Endothelial cell (in vitro differentiated cells): ENCODE measurements at regions not wholly inside any gene's neighbourhood (a gene's known extent, or its start where the extent isn't known, plus 50 kb on each side); places are given as distances from the start of the nearest gene placed in this dataset.

Experiments
- DNase-seq: peaks from one replicate; pipeline ENCODE4 v3.0.0; 2021; ENCODE audit warnings: low spot score
- H3K27ac Mint-ChIP-seq: one replicate; pipeline ENCODE4 v1.8.0; 2021; ENCODE audit warnings: mixed read lengths, inconsistent platforms; ENCODE audit not compliant: unreplicated experiment
- H3K27me3 Mint-ChIP-seq: one replicate; pipeline ENCODE4 v1.8.0; 2021; ENCODE audit warnings: mild to moderate bottlenecking, moderate library complexity, mixed read lengths, inconsistent platforms; ENCODE audit not compliant: unreplicated experiment
- H3K36me3 Mint-ChIP-seq: one replicate; pipeline ENCODE4 v1.8.0; 2021; ENCODE audit warnings: mild to moderate bottlenecking, low read depth, mixed read lengths, inconsistent platforms; ENCODE audit not compliant: unreplicated experiment
- H3K4me1 Mint-ChIP-seq: one replicate; pipeline ENCODE4 v1.8.0; 2021; ENCODE audit warnings: mild to moderate bottlenecking, mixed read lengths, inconsistent platforms; ENCODE audit not compliant: unreplicated experiment
- H3K4me3 Mint-ChIP-seq: one replicate; pipeline ENCODE4 v1.8.0; 2021; ENCODE audit warnings: mild to moderate bottlenecking, mixed read lengths, inconsistent platforms; ENCODE audit not compliant: unreplicated experiment
- H3K9me3 Mint-ChIP-seq: one replicate; pipeline ENCODE4 v1.8.0; 2021; ENCODE audit warnings: mixed read lengths, inconsistent platforms; ENCODE audit not compliant: unreplicated experiment
- CTCF ChIP-seq: fragments of 200-600 bp; sonication (generic); IDR thresholded peaks from one replicate; pipeline ENCODE4 v1.5.0; 2021; ENCODE audit warnings: antibody characterized with exemption; ENCODE audit not compliant: unreplicated experiment

DNA sequence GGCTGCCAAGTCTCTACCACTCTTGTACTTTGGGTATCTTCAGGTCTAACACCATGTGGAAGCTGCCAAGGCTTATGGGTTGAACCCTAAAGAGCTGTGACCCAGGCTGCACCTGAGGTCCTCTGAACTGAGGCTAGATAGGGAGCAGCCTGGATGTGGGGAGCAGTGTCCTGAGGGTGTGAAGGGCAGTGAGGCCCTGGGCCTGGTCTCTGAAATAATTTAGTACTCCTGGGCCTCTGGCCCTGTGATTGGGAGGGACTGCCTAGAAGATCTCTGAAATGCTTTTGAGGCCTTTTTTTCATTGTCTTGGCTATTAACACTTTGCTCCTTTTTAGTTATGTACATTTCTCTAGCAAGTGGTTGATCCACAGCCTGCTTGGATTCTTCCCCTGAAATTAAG is 847.2 kb upstream of the B3GALT2 start:
- no peak overlapping the region for H3K27ac Mint-ChIP-seq
- no peaks in the 10 kb centered on the region for H3K9me3 Mint-ChIP-seq
- TF ChIP-seq CTCF: no peak
- no peaks in the 10 kb centered on the region for H3K27me3 Mint-ChIP-seq
- H3K4me1 Mint-ChIP-seq: no peaks in the 10 kb centered on the region
- H3K36me3 Mint-ChIP-seq: no peaks in the 10 kb centered on the region
- DNase-seq: no peak
- H3K4me3 Mint-ChIP-seq: no peak overlapping the region

DNA sequence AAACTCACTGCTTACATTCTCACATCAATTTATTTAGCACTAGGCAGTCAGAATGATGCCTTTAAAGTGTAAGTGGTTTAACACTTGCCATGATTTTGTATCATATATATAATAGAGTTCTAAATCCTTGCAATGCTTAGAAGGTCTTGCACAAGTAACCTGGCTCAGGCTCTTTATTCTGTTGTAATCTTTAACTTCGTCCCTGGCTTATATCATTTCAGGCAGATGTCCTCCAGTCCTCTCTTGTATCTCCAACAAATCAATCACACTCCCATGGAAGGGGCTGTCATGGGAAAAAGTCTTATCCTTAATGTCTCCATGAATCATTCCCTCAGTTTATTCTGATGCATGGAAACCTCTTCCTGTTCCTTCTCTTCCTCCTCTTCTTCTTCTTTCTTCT is 841.6 kb upstream of the B3GALT2 start:
- Mint-ChIP-seq H3K36me3 (no peaks in the 10 kb centered on the region), H3K27ac (no peak overlapping the region), H3K4me3 (no peak overlapping the region), H3K27me3 (no peaks in the 10 kb centered on the region), H3K9me3 (no peaks in the 10 kb centered on the region), H3K4me1 (no peaks in the 10 kb centered on the region)
- no peak for TF ChIP-seq CTCF
- no peak for DNase-seq

- Mint-ChIP-seq H3K27ac (no peak overlapping the region), H3K36me3 (no peaks in the 10 kb centered on the region), H3K9me3 (no peaks in the 10 kb centered on the region), H3K27me3 (no peaks in the 10 kb centered on the region), H3K4me1 (no peaks in the 10 kb centered on the region), H3K4me3 (no peak overlapping the region)
- no peak for DNase-seq
- no peak for TF ChIP-seq CTCF
Measured at GRCh38 chr1:194026422-194026821, 840.0 kb upstream of the B3GALT2 start.

GRCh38 chr1:194024659-194025058 is 838.2 kb upstream of the B3GALT2 start:
- Mint-ChIP-seq H3K27ac (no peak overlapping the region), H3K4me3 (no peak overlapping the region), H3K9me3 (no peaks in the 10 kb centered on the region), H3K36me3 (no peaks in the 10 kb centered on the region), H3K4me1 (no peaks in the 10 kb centered on the region), H3K27me3 (no peaks in the 10 kb centered on the region)
- no peak for TF ChIP-seq CTCF
- DNase-seq: no peak

- Mint-ChIP-seq H3K27ac (no peak overlapping the region), H3K27me3 (no peaks in the 10 kb centered on the region)
Measured at GRCh38 chr1:194014014-194014413, 827.6 kb upstream of the B3GALT2 start.

More at GRCh38 chr1:194014014-194014413, 827.6 kb upstream of the B3GALT2 start:
- H3K4me3 Mint-ChIP-seq: no peak overlapping the region
- TF ChIP-seq CTCF: no peak
- no peak for DNase-seq
- no peaks in the 10 kb centered on the region for H3K36me3 Mint-ChIP-seq
- no peaks in the 10 kb centered on the region for H3K9me3 Mint-ChIP-seq
- H3K4me1 Mint-ChIP-seq: no peaks in the 10 kb centered on the region
